OCI-LY3 (cell line): ENCODE measurements at regions not wholly inside any gene's neighbourhood (a gene's known extent, or its start where the extent isn't known, plus 50 kb on each side); places are given as distances from the start of the nearest gene placed in this dataset.

Source experiments
- H2AFZ ChIP-seq: fragments of 200-600, 300-600 bp; shearing (Covaris generic); 2 replicates; pipeline ENCODE4 v1.6.0; 2014; ENCODE audit warnings: antibody characterized with exemption, low read depth, low read length
- H3K27ac ChIP-seq: fragments of 200-600, 300-600 bp; sonication (generic); 2 replicates; pipeline ENCODE4 v1.5.1; 2014; ENCODE audit warnings: mild to moderate bottlenecking, low read length, moderate library complexity, mixed read lengths
- H3K27me3 ChIP-seq: fragments of 200-600, 300-600 bp; sonication (generic); 2 replicates; pipeline ENCODE4 v1.6.1; 2014; ENCODE audit warnings: low read depth, low read length, mixed read lengths
- H3K36me3 ChIP-seq: fragments of 200-600, 300-600 bp; sonication (generic); replicated peaks from 2 replicates; pipeline ENCODE3; 2014; ENCODE audit warnings: low read depth, low read length, mixed read lengths
- H3K4me1 ChIP-seq: fragments of 300-600, 200-600 bp; sonication (generic); 2 replicates; pipeline ENCODE4 v1.6.1; 2014; ENCODE audit warnings: low read length, mixed read lengths
- H3K4me2 ChIP-seq: fragments of 200-600, 300-600 bp; sonication (generic); 2 replicates; pipeline ENCODE4 v1.6.1; 2014; ENCODE audit warnings: low read length, mixed read lengths
- H3K4me3 ChIP-seq: fragments of 300-600, 200-600 bp; sonication (generic); 2 replicates; pipeline ENCODE4 v1.5.1; 2014; ENCODE audit warnings: antibody characterized with exemption, mild to moderate bottlenecking, low read length, moderate library complexity
- H3K79me2 ChIP-seq: fragments of 300-600, 200-600 bp; shearing (Covaris generic); 2 replicates; pipeline ENCODE4 v1.6.1; 2014; ENCODE audit warnings: mild to moderate bottlenecking, low read length, mixed read lengths
- H3K9ac ChIP-seq: fragments of 300-600, 200-600 bp; shearing (Covaris generic); 2 replicates; pipeline ENCODE4 v1.6.0; 2014; ENCODE audit warnings: mild to moderate bottlenecking, low read length, moderate library complexity
- H3K9me3 ChIP-seq: fragments of 200-600, 300-600 bp; shearing (Covaris generic); 2 replicates; pipeline ENCODE4 v1.6.1; 2014; ENCODE audit warnings: low read length, mixed read lengths; ENCODE audit not compliant: insufficient read depth
- H4K20me1 ChIP-seq: fragments of 200-600, 300-600 bp; sonication (generic); 2 replicates; pipeline ENCODE4 v1.6.1; 2016; ENCODE audit warnings: low read length, mixed read lengths; ENCODE audit not compliant: insufficient read depth
- CTCF ChIP-seq: fragments of 200-600, 300-600 bp; sonication (generic); IDR thresholded peaks from 2 replicates; pipeline ENCODE4 v1.5.1; 2014; ENCODE audit warnings: antibody characterized with exemption, low read length, low read depth
- EZH2phosphoT487 ChIP-seq: fragments of 200-600 bp; shearing (Covaris generic); IDR thresholded peaks from 2 replicates; pipeline ENCODE4 v1.6.1; 2018; ENCODE audit warnings: antibody characterized with exemption, mixed run types, low read depth

- H3K4me3 ChIP-seq: no peak overlapping the region
- 0 out of 2 replicates have a peak overlapping the region, but pooled peaks have one; percentile 74 for H2AFZ ChIP-seq
- H3K9ac ChIP-seq: no peak overlapping the region
- peak overlapping the region; percentile 33 for H3K4me2 ChIP-seq
- no peaks in the 10 kb centered on the region for H3K9me3 ChIP-seq
- TF ChIP-seq CTCF (peak; percentile 75), EZH2phosphoT487 (no peak)
- no peaks in the 10 kb centered on the region for H4K20me1 ChIP-seq
- no peaks in the 10 kb centered on the region for H3K36me3 ChIP-seq
- H3K27ac ChIP-seq: no peak overlapping the region
- H3K27me3 ChIP-seq: no peaks in the 10 kb centered on the region
- H3K79me2 ChIP-seq: no peaks in the 10 kb centered on the region
- H3K4me1 ChIP-seq: peaks cover 13% of the 10 kb centered on the region
Observed at GRCh38 chr12:59372956-59373355, 222.9 kb upstream of the SLC16A7 start.

- Histone ChIP-seq H3K9ac (no peak overlapping the region), H3K27ac (no peak overlapping the region), H3K4me1 (peaks cover 13% of the 10 kb centered on the region), H3K36me3 (no peaks in the 10 kb centered on the region), H3K4me2 (no peak overlapping the region), H3K4me3 (no peak overlapping the region), H3K27me3 (no peaks in the 10 kb centered on the region), H3K9me3 (no peaks in the 10 kb centered on the region), H3K79me2 (no peaks in the 10 kb centered on the region), H4K20me1 (no peaks in the 10 kb centered on the region), H2AFZ (no peak overlapping the region)
- no peak for TF ChIP-seq EZH2phosphoT487
- TF ChIP-seq CTCF: no peak
Observed at GRCh38 chr12:59370933-59371332, 224.9 kb upstream of the SLC16A7 start.

GRCh38 chr12:59365133-59365532 is 230.7 kb upstream of the SLC16A7 start:
- no peaks in the 10 kb centered on the region for H3K27me3 ChIP-seq
- H3K9me3 ChIP-seq: no peaks in the 10 kb centered on the region
- H2AFZ ChIP-seq: no peak overlapping the region
- H4K20me1 ChIP-seq: no peaks in the 10 kb centered on the region
- H3K9ac ChIP-seq: no peak overlapping the region
- H3K4me2 ChIP-seq: no peak overlapping the region
- H3K4me1 ChIP-seq: no peaks in the 10 kb centered on the region
- no peak overlapping the region for H3K4me3 ChIP-seq
- TF ChIP-seq CTCF (no peak), EZH2phosphoT487 (no peak)
- no peaks in the 10 kb centered on the region for H3K36me3 ChIP-seq
- no peaks in the 10 kb centered on the region for H3K79me2 ChIP-seq
- no peak overlapping the region for H3K27ac ChIP-seq

GRCh38 chr12:59357811-59358210 is 238.0 kb upstream of the SLC16A7 start:
- Histone ChIP-seq H4K20me1 (no peaks in the 10 kb centered on the region), H3K4me2 (no peak overlapping the region), H3K9me3 (no peaks in the 10 kb centered on the region), H3K27ac (no peak overlapping the region), H3K27me3 (no peaks in the 10 kb centered on the region), H3K4me3 (no peak overlapping the region), H3K9ac (no peak overlapping the region), H3K79me2 (no peaks in the 10 kb centered on the region), H3K4me1 (no peaks in the 10 kb centered on the region), H2AFZ (peak overlapping the region; percentile 28; the same call in 1 of the 2 replicates), H3K36me3 (no peaks in the 10 kb centered on the region)
- TF ChIP-seq CTCF (no peak), EZH2phosphoT487 (no peak)
